IPS-18c (cell line): ENCODE measurements at regions not wholly inside any gene's neighbourhood (a gene's known extent, or its start where the extent isn't known, plus 50 kb on each side); places are given as distances from the start of the nearest gene placed in this dataset.
"Not testable (repeated sequence)": the region's sequence is repeated elsewhere in the genome, so short reads cannot be mapped to it uniquely, and the experiment has no call there.

ENCODE experiments used
- H3K4me3 ChIP-seq: 2 replicates; pipeline ENCODE4 v1.7.0; 2013; ENCODE audit warnings: low read depth, mild to moderate bottlenecking, low read length, moderate library complexity; ENCODE audit not compliant: insufficient read depth
- H3K9me3 ChIP-seq: one replicate; pipeline ENCODE4 v1.6.1; 2013; ENCODE audit warnings: mild to moderate bottlenecking, low read length, moderate library complexity; ENCODE audit not compliant: control insufficient read depth, insufficient read depth

DNA sequence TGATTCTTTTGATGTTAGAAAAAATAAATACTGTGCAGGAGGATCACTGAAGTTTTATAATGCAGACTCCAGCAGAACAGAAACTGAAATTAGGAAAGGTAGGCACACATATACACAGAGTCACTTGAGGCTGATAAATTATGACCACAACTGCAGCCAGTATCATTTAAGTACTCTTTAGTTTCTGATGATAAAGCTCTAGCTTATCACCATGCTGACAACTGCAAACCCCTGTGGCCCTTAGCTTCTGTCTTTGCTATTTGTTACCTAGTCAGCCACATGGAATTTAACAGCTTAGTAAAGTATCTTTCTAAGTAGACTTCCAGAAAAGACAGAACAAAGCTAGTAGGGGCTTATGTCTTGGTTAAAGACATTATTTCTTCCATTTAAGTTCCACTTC lies 734.8 kb upstream of the CDH6 start:
- Histone ChIP-seq H3K4me3 (no peak overlapping the region), H3K9me3 (no peaks in the 10 kb centered on the region)

DNA sequence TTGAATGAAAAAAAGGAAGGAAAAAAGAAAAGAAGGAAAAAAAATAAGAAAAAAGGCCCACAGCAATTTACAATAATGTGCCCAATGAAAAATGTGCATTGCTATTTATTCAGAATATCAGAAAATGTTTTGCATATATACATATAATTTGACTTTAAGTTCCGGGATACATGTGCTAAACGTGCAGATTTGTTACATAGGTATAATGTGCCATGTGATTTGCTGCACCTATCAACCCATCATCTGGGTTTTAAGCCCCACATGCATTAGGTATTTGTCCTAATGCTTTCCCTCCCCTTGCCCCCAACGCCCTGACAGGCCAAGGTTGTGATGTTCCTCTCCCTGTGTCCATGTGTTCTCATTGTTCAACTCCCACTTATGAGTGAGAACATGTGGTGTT lies 738.0 kb upstream of the CDH6 start:
- H3K4me3 ChIP-seq, H3K9me3 ChIP-seq: not testable (repeated sequence)

- no peaks in the 10 kb centered on the region for H3K9me3 ChIP-seq
- no peak overlapping the region for H3K4me3 ChIP-seq
Measured at GRCh38 chr5:30453168-30453567, 740.3 kb upstream of the CDH6 start.

DNA sequence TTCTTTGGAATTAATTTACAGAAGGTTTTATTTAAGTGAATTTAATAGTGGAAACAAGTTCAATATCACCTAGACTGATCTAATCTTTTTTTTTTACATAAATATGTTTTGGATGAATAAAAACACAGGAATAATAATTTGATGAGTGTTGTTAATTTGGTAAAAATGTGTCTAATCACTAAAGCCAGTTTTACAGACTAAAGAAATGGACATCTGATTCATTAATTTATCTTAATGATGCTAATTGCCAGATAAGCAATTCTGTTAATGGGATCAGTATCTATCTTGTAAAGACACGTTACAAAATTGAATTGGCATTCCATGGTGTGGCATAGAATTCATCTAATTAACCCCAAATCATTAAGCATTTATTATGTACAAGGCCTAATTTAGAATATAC lies 743.3 kb upstream of the CDH6 start:
- Histone ChIP-seq H3K4me3 (no peak overlapping the region), H3K9me3 (no peaks in the 10 kb centered on the region)

- no peak overlapping the region for H3K4me3 ChIP-seq
- no peaks in the 10 kb centered on the region for H3K9me3 ChIP-seq
Measured at GRCh38 chr5:30447431-30447830, 746.1 kb upstream of the CDH6 start.

GRCh38 chr5:30446456-30446855 lies 747.0 kb upstream of the CDH6 start:
- no peaks in the 10 kb centered on the region for H3K9me3 ChIP-seq
- no peak overlapping the region for H3K4me3 ChIP-seq

GRCh38 chr5:30438785-30439184 lies 754.7 kb upstream of the CDH6 start:
- Histone ChIP-seq H3K4me3 (no peak overlapping the region), H3K9me3 (no peaks in the 10 kb centered on the region)

GRCh38 chr5:30436691-30437090 lies 756.8 kb upstream of the CDH6 start:
- H3K9me3 ChIP-seq = no peaks in the 10 kb centered on the region

GRCh38 chr5:30428866-30429407 lies 764.5 kb upstream of the CDH6 start:
- H3K9me3 ChIP-seq = not testable (repeated sequence)
- H3K4me3 ChIP-seq = peak overlapping the region; percentile 49

More at GRCh38 chr5:30436691-30437090, 756.8 kb upstream of the CDH6 start:
- H3K4me3 ChIP-seq = no peak overlapping the region

DNA sequence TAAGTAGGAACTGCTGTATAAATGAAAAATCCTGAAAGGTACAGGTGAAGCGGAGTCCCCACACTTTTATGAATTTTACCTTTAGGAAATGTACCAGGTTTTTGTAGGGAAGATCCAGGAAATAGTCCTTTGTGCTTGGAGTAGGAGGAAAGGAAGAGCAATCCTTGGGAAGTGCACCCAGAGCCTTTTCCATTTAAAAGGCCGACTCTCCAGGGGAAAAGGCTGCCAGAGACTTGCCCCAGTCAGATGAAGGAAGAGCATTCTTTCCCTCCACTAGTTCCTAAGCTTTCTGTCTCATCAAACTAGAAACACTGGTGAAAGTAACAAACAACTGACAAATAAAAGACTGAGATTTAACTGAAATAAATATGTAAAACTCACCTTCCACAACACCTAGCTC lies 779.4 kb upstream of the CDH6 start:
- no peaks in the 10 kb centered on the region for H3K9me3 ChIP-seq

GRCh38 chr5:30413540-30413939 lies 779.9 kb upstream of the CDH6 start:
- no peak overlapping the region for H3K4me3 ChIP-seq
- H3K9me3 ChIP-seq = no peaks in the 10 kb centered on the region

More for the DNA sequence above, 779.4 kb upstream of the CDH6 start:
- H3K4me3 ChIP-seq = no peak overlapping the region

DNA sequence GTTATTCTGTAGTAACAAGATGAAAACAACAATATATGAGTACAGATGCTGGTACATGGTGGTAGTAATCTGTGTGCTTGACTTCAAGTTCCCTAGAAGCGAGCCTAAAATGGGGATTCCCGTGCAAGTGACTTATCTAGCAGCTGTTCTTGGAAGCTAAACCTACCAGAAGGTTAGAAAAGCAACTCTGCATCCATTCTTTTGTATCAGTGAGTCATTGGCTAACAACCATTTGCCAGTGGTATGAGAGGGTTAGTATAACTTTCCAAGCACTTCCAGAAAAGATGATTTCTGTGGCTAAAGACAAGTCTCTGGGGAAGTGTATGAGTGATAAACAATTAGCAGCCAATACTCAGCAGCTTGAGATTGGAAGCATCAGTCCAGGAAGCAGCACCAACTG lies 787.7 kb upstream of the CDH6 start:
- H3K4me3 ChIP-seq = no peak overlapping the region
- no peaks in the 10 kb centered on the region for H3K9me3 ChIP-seq

GRCh38 chr5:30401479-30402058 lies 791.9 kb upstream of the CDH6 start:
- Histone ChIP-seq H3K4me3 (no peak overlapping the region), H3K9me3 (no peaks in the 10 kb centered on the region)

DNA sequence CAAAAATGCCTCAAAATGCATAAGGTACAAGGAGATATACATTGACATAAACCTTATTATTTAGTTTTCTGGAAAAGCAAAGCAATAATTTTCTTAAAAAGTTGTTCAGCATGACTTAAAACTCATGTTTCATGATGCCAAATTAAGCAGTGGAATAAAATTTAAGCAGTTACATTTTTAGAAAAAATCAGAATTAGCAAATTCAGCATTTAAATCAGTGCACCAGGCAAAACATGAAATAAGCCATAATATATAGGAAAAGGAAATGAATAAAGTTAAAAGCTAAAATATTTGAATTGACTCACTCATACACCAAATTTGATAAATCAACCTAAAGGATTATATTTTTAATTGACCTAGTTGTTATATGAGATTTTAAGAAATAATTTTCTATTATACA lies 795.1 kb upstream of the CDH6 start:
- Histone ChIP-seq H3K4me3 (no peak overlapping the region), H3K9me3 (no peaks in the 10 kb centered on the region)

GRCh38 chr5:30392897-30393296 lies 800.6 kb upstream of the CDH6 start:
- no peak overlapping the region for H3K4me3 ChIP-seq
- no peaks in the 10 kb centered on the region for H3K9me3 ChIP-seq

- H3K4me3 ChIP-seq = no peak overlapping the region
- H3K9me3 ChIP-seq = no peaks in the 10 kb centered on the region
Measured at GRCh38 chr5:30390095-30390494, 803.4 kb upstream of the CDH6 start.

GRCh38 chr5:30387974-30388632 lies 805.4 kb upstream of the CDH6 start:
- Histone ChIP-seq H3K9me3 (no peaks in the 10 kb centered on the region), H3K4me3 (no peak overlapping the region)

DNA sequence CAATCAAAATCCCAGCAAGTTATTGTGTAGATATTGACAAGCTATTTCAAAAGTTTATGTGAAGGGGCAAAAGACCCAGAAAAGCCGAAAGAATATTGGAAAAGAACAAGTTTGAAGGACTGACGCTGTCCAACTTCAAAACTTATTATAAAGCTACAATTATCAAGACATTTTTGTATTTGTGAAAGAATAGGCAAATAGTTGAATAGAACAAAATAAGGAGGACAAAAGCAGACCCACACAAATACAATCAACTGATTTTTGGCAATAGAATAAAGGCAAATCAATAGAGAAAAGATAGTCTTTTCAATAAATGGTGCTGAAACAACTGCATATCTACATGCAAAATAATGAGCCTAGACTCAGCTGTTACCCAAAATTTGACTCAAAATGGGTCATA lies 807.7 kb upstream of the CDH6 start:
- no peak overlapping the region for H3K4me3 ChIP-seq

DNA sequence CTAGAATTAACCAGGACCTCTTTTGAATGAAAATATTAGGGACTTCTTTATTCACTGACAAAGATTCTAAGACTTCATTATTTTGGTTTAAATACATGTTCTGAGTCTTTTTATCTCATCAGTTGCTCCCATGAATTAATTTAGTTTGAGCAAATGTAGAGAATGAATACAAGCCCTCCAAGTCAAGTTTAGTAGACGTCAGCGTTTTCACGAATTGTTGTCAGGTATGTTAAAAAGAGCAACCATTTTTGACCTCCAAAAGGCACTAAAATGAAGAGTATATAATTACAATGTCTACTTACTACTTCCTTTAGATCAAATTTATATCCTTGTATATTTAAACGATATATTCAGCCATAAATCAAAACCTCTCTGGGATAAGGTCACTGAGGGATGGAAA lies 809.3 kb upstream of the CDH6 start:
- H3K9me3 ChIP-seq = no peaks in the 10 kb centered on the region
- no peak overlapping the region for H3K4me3 ChIP-seq

More for the DNA sequence above, 807.7 kb upstream of the CDH6 start:
- no peaks in the 10 kb centered on the region for H3K9me3 ChIP-seq
